ENCODE measurements at regions not wholly inside any gene's neighbourhood (a gene's known extent, or its start where the extent isn't known, plus 50 kb on each side); places are given as distances from the start of the nearest gene placed in this dataset.

DNA sequence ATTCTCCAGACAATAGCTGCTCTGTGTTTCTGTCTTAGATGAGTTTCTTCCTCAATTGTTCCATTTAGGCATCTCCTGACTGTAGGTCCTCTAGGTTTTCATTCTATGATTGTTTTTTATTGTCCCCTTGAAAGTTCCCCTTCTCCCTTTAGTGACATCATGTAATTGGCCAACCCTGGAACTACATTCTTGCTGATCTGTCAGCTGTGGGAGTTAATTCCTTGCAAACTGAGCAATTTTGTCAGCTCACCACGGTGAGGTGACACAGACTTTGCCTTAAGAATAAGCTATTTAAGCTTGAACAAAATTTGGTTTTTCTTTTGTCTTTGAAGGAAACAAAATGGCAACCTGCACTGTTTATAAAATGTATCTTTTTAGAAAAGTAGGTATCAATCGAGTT is 95.9 kb downstream of the TXNL1 start:
- TF ChIP-seq, protein P1, sequence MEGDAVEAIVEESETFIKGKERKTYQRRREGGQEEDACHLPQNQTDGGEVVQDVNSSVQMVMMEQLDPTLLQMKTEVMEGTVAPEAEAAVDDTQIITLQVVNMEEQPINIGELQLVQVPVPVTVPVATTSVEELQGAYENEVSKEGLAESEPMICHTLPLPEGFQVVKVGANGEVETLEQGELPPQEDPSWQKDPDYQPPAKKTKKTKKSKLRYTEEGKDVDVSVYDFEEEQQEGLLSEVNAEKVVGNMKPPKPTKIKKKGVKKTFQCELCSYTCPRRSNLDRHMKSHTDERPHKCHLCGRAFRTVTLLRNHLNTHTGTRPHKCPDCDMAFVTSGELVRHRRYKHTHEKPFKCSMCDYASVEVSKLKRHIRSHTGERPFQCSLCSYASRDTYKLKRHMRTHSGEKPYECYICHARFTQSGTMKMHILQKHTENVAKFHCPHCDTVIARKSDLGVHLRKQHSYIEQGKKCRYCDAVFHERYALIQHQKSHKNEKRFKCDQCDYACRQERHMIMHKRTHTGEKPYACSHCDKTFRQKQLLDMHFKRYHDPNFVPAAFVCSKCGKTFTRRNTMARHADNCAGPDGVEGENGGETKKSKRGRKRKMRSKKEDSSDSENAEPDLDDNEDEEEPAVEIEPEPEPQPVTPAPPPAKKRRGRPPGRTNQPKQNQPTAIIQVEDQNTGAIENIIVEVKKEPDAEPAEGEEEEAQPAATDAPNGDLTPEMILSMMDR (IDR thresholded peaks at IDR 0.05): no peak
- no peak for TF ChIP-seq POLR2A (IDR thresholded peaks at IDR 0.05)
